H9 (cell line): ENCODE measurements at regions not wholly inside any gene's neighbourhood (a gene's known extent, or its start where the extent isn't known, plus 50 kb on each side); places are given as distances from the start of the nearest gene placed in this dataset.

Experiments
- DNase-seq: peaks from one replicate; pipeline ENCODE4 v3.0.0-alpha.2; 2017
- H2AFZ ChIP-seq: one replicate; pipeline ENCODE4 v1.6.1; 2013; ENCODE audit warnings: mild to moderate bottlenecking, low read length, control low read depth, moderate library complexity
- H2AK5ac ChIP-seq: 2 replicates; pipeline ENCODE4 v1.6.1; 2013; ENCODE audit warnings: low read length, control low read depth, mixed read lengths; ENCODE audit not compliant: insufficient read length
- H2BK120ac ChIP-seq: one replicate; pipeline ENCODE4 v1.6.1; 2013; ENCODE audit warnings: low read depth, mild to moderate bottlenecking, low read length, control low read depth, inconsistent platforms; ENCODE audit not compliant: poor library complexity, severe bottlenecking
- H2BK12ac ChIP-seq: 2 replicates; pipeline ENCODE4 v1.6.1; 2013; ENCODE audit warnings: low read length, control low read depth, mixed read lengths, low read depth; ENCODE audit not compliant: insufficient read length
- H2BK15ac ChIP-seq: 2 replicates; pipeline ENCODE4 v1.6.1; 2013; ENCODE audit warnings: low read depth, low read length, control low read depth
- H2BK20ac ChIP-seq: one replicate; pipeline ENCODE4 v1.6.1; 2013; ENCODE audit warnings: low read depth, mild to moderate bottlenecking, low read length, control low read depth, inconsistent platforms; ENCODE audit not compliant: poor library complexity, severe bottlenecking
- H2BK5ac ChIP-seq: 2 replicates; pipeline ENCODE4 v1.6.1; 2013; ENCODE audit warnings: low read length, control low read depth, mixed read lengths; ENCODE audit not compliant: insufficient read length
- H3K14ac ChIP-seq: 2 replicates; pipeline ENCODE4 v1.6.1; 2013; ENCODE audit warnings: low read length, control low read depth; ENCODE audit not compliant: insufficient read depth
- H3K18ac ChIP-seq: 2 replicates; pipeline ENCODE4 v1.6.1; 2013; ENCODE audit warnings: low read depth, mild to moderate bottlenecking, mixed read lengths, low read length, control low read depth; ENCODE audit not compliant: insufficient read length
- H3K23ac ChIP-seq: 2 replicates; pipeline ENCODE4 v1.6.1; 2013; ENCODE audit warnings: low read length, control low read depth, mixed read lengths, low read depth; ENCODE audit not compliant: insufficient read length
- H3K23me2 ChIP-seq: 2 replicates; pipeline ENCODE4 v1.6.1; 2013; ENCODE audit warnings: low read depth, mild to moderate bottlenecking, mixed read lengths, low read length, control low read depth; ENCODE audit not compliant: insufficient read length, poor library complexity, severe bottlenecking
- H3K27ac ChIP-seq: 2 replicates; pipeline ENCODE4 v1.5.1; 2013; ENCODE audit warnings: low read length, control low read depth, mixed read lengths, low read depth; ENCODE audit not compliant: insufficient read length
- H3K27me3 ChIP-seq: 2 replicates; pipeline ENCODE4 v1.6.1; 2013; ENCODE audit warnings: low read length, control low read depth, inconsistent platforms; ENCODE audit not compliant: insufficient read depth
- H3K4ac ChIP-seq: 2 replicates; pipeline ENCODE4 v1.6.1; 2013; ENCODE audit warnings: low read depth, mild to moderate bottlenecking, control low read depth, inconsistent platforms, low read length, moderate library complexity
- H3K4me1 ChIP-seq: 2 replicates; pipeline ENCODE4 v1.6.1; 2013; ENCODE audit warnings: low read length, control low read depth, inconsistent platforms; ENCODE audit not compliant: insufficient read depth
- H3K4me2 ChIP-seq: 2 replicates; pipeline ENCODE4 v1.6.1; 2013; ENCODE audit warnings: low read length, control low read depth, mixed read lengths; ENCODE audit not compliant: insufficient read length, insufficient read depth
- H3K56ac ChIP-seq: 2 replicates; pipeline ENCODE4 v1.6.1; 2013; ENCODE audit warnings: low read depth, mild to moderate bottlenecking, mixed read lengths, low read length, control low read depth; ENCODE audit not compliant: insufficient read length
- H3K79me1 ChIP-seq: 2 replicates; pipeline ENCODE4 v1.6.1; 2013; ENCODE audit warnings: low read depth, mild to moderate bottlenecking, moderate library complexity, low read length, control low read depth, inconsistent platforms; ENCODE audit not compliant: insufficient read depth, poor library complexity, severe bottlenecking
- H3K79me2 ChIP-seq: 2 replicates; pipeline ENCODE4 v1.6.1; 2013; ENCODE audit warnings: low read length, control low read depth, inconsistent platforms; ENCODE audit not compliant: insufficient read depth
- H3K9ac ChIP-seq: 2 replicates; pipeline ENCODE4 v1.6.1; 2013; ENCODE audit warnings: low read length, control low read depth, mixed read lengths; ENCODE audit not compliant: insufficient read length; ENCODE audit errors: extremely low read depth
- H3K9me3 ChIP-seq: one replicate; pipeline ENCODE4 v1.6.1; 2013; ENCODE audit warnings: low read depth, low read length, inconsistent platforms; ENCODE audit not compliant: control insufficient read depth
- H3T11ph ChIP-seq: one replicate; pipeline ENCODE4 v1.6.1; 2013; ENCODE audit warnings: mild to moderate bottlenecking, low read length, control low read depth, inconsistent platforms
- H4K20me1 ChIP-seq: one replicate; pipeline ENCODE4 v1.6.1; 2013; ENCODE audit not compliant: control insufficient read depth, insufficient read length, insufficient read depth
- H4K5ac ChIP-seq: 2 replicates; pipeline ENCODE4 v1.6.1; 2013; ENCODE audit warnings: low read depth, mild to moderate bottlenecking, mixed read lengths, low read length, control low read depth; ENCODE audit not compliant: insufficient read length
- H4K8ac ChIP-seq: replicated peaks from 2 replicates; pipeline ENCODE4 v1.6.1; 2013; ENCODE audit warnings: low read length, control low read depth, mixed read lengths, low read depth; ENCODE audit not compliant: insufficient read length
- H4K91ac ChIP-seq: 2 replicates; pipeline ENCODE4 v1.6.1; 2013; ENCODE audit warnings: low read depth, mild to moderate bottlenecking, moderate library complexity, mixed read lengths, low read length, control low read depth; ENCODE audit not compliant: insufficient read length
- H3K27ac Mint-ChIP-seq, 3 experiments: 2 replicates in 2 of 3; 3 replicates in 1 of 3; pipeline ENCODE4 v1.8.0; 2020 to 2021; ENCODE audit warnings: mixed read lengths in 3 of 3, mild to moderate bottlenecking in 1 of 3, moderate library complexity in 1 of 3
- H3K27me3 Mint-ChIP-seq: 2 replicates; pipeline ENCODE4 v1.8.0; 2021; ENCODE audit warnings: low read depth, mild to moderate bottlenecking, moderate library complexity, mixed read lengths
- H3K36me3 Mint-ChIP-seq, 3 experiments: 2 replicates in 2 of 3; 3 replicates in 1 of 3; pipeline ENCODE4 v1.8.0; 2020 to 2021; ENCODE audit warnings: low read depth in 3 of 3, mixed read lengths in 3 of 3; ENCODE audit not compliant: insufficient read depth in 1 of 3
- H3K4me1 Mint-ChIP-seq, 2 experiments: 2 replicates each; pipeline ENCODE4 v1.8.0; 2020; ENCODE audit warnings: mixed read lengths in 2 of 2
- H3K4me3 Mint-ChIP-seq, 2 experiments: 2 replicates in 1 of 2; 3 replicates in 1 of 2; pipeline ENCODE4 v1.8.0; 2020 to 2021; ENCODE audit warnings: mild to moderate bottlenecking in 2 of 2, mixed read lengths in 2 of 2, moderate library complexity in 1 of 2
- H3K9me3 Mint-ChIP-seq, 2 experiments: 2 replicates in 1 of 2; 3 replicates in 1 of 2; pipeline ENCODE4 v1.8.0; 2020; ENCODE audit warnings: mild to moderate bottlenecking in 2 of 2, mixed read lengths in 2 of 2, moderate library complexity in 1 of 2
- CTCF ChIP-seq: fragments of 200-600 bp; sonication (generic); conservative IDR thresholded peaks from 3 replicates; pipeline ENCODE4 v1.8.0; 2021; ENCODE audit warnings: antibody characterized with exemption, mild to moderate bottlenecking
- WGBS: extraction: QIAGEN DNeasy Blood & Tissue Kit; methylation state at CpG from one replicate; pipeline ENCODE4 v1.1.7; 2013; ENCODE audit warnings: missing lambda C conversion rate, low lambda C conversion rate, mixed read lengths; ENCODE audit not compliant: insufficient read length; ENCODE audit errors: extremely low coverage; 5-methylcytosine and 5-hydroxymethylcytosine counted together

GRCh38 chr18:66254121-66254520 lies 349.8 kb downstream of the CDH19 start:
- Histone ChIP-seq H3K79me2 (no peaks in the 10 kb centered on the region), H3K9me3 (no peaks in the 10 kb centered on the region), H4K20me1 (no peaks in the 10 kb centered on the region), H3K27me3 (no peaks in the 10 kb centered on the region), H3K18ac (no peak overlapping the region), H3T11ph (no peak overlapping the region), H3K4ac (no peak overlapping the region), H2BK5ac (no peak overlapping the region), H3K4me2 (no peak overlapping the region), H3K79me1 (no peaks in the 10 kb centered on the region), H2AK5ac (no peak overlapping the region), H3K9ac (no peak overlapping the region), H2BK20ac (no peak overlapping the region), H4K91ac (no peak overlapping the region), H2AFZ (no peak overlapping the region), H4K8ac (no peak overlapping the region), H2BK15ac (no peak overlapping the region), H2BK120ac (no peak overlapping the region), H3K23me2 (no peaks in the 10 kb centered on the region), H3K14ac (no peak overlapping the region), H3K23ac (no peak overlapping the region), H2BK12ac (no peak overlapping the region), H3K27ac (no peak overlapping the region), H3K4me1 (no peaks in the 10 kb centered on the region), H3K56ac (no peak overlapping the region), H4K5ac (no peak overlapping the region)
- no peaks in the 10 kb centered on the region for H3K27me3 Mint-ChIP-seq
- no CpG with 5 or more reads among the region's 5 CpGs for WGBS
- peaks cover 0 to 4% (median 0%) of the 10 kb centered on the region in 3 experiments; a peak in 1 of 7 replicates for H3K36me3 Mint-ChIP-seq
- H3K27ac Mint-ChIP-seq, result no peak overlapping the region
- no peak for DNase-seq
- H3K4me1 Mint-ChIP-seq, result no peaks in the 10 kb centered on the region
- no peak for TF ChIP-seq CTCF
- H3K4me3 Mint-ChIP-seq, result no peak overlapping the region
- H3K9me3 Mint-ChIP-seq, result peaks cover 0 to 4% of the 10 kb centered on the region in 2 experiments; a peak in 1 of 5 replicates
